Motor neuron (in vitro differentiated cells): ENCODE measurements at regions not wholly inside any gene's neighbourhood (a gene's known extent, or its start where the extent isn't known, plus 50 kb on each side); places are given as distances from the start of the nearest gene placed in this dataset.
A peak's percentile ranks its signal among the peaks of the same experiment; 100 is the strongest.

Experiments used
- ATAC-seq, 8 experiments: fragments of 200-7000 bp; cut with Tn5 transposase; replicated peaks in 6 of 8; 2 replicates each; pipeline ENCODE4 v1.8.0; 2021; ENCODE audit warnings: mild to moderate bottlenecking in 8 of 8, moderate library complexity in 8 of 8
- H3K27ac ChIP-seq, 2 donors: fragments of 250-450 bp; sonication (Bioruptor Pico); 2 replicates each; pipeline ENCODE4 v1.9.0; 2021; ENCODE audit warnings: antibody characterized with exemption in 2 of 2, mild to moderate bottlenecking in 2 of 2, moderate library complexity in 1 of 2
- H3K4me1 ChIP-seq, 2 donors: fragments of 250-450 bp; sonication (Bioruptor Pico); replicated peaks in 1 of 2; 2 replicates each; pipeline ENCODE4 v1.6.1; 2021; ENCODE audit warnings: antibody characterized with exemption in 2 of 2, mild to moderate bottlenecking in 2 of 2, moderate library complexity in 1 of 2
- H3K4me3 ChIP-seq, 5 donors: fragments of 250-450 bp; sonication (Bioruptor Pico); 2 replicates each; pipeline ENCODE4 v1.9.0; 2021; ENCODE audit warnings: antibody characterized with exemption in 5 of 5, mild to moderate bottlenecking in 5 of 5, moderate library complexity in 4 of 5
- WGBS, 10 experiments: fragments of 450-650 bp; shearing (Covaris generic); methylation state at CpG; one replicate each; pipeline ENCODE4 v1.0.0; 2022; 5-methylcytosine and 5-hydroxymethylcytosine counted together
- in situ Hi-C, 9 experiments: fragments of 400-800 bp; cut with MboI; loops; one replicate each; pipeline ENCODE4 v1.15.0; 2021; ENCODE audit warnings: low sequenced_read_pairs in 9 of 9, low pct_unique_long_range_greater_than_20kb in 2 of 9; ENCODE audit not compliant: unreplicated experiment in 9 of 9

DNA sequence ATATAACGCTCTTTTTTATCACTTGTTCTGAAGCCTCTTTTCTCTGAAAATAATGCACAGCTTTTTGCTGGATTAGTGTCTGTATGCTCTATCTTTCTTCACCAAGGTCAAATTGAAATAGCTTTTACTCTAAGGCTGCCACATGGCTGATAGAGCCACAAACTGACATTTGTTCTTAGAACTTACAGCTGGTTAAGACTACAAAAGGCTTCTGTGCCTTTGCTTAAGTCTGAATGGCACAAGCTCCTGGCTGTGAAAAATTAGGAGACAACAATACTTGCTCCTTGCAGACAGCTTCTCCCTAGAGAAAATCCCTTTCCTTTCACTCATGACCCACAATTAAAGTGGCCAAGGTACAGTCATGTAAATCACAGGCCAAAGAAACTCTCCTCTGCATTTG, 515.3 kb downstream of the DSC3 start:
- 0 to 80% (median 56%) methylated on average over 1 of the region's 1 CpG; no CpG with 5 or more reads in 1 of the 10 experiments for whole genome bisulfite sequencing, 10 experiments
- no peak overlapping the region for H3K27ac ChIP-seq
- H3K4me3 ChIP-seq: no peak overlapping the region
- in situ Hi-C loops: no loop called here
- ATAC-seq: peak in 4 of 8 experiments; percentile 25 to 33 (median 26)
- peaks cover 3 to 6% of the 10 kb centered on the region in 2 donors for H3K4me1 ChIP-seq

DNA sequence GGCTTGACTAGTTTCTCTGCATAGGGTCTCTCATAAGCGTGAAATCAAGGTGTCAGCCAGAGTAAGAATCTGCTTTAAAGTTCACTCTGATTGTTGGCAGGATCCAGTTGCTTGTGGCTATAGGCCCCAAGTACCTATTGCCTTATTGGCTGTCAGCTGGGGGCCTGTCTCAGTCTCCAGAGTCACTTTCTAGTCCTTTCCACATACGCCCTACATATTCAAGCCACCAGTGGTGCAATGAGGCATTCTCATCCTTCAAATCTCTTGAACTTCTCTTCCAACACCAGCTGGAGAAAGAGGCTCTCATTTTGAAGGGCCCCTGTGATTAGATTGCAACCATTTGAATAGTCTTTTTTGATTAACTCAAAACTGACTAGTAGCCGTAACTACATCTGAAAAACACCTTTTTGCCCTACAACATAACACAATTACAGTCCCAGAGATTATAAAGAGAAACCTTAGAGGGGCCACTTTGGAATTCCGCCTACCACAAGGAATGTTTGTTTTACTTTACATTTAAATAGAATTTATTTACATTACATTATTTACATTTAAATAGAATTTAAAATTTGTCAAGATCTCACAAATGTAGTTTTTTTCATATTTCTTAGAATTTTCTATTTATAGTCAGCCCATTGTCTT, 520.1 kb downstream of the DSC3 start:
- no peak for ATAC-seq
- Histone ChIP-seq H3K27ac (no peak overlapping the region), H3K4me3 (no peak overlapping the region), H3K4me1 (peaks cover 3 to 6% of the 10 kb centered on the region in 2 donors)
- whole genome bisulfite sequencing, 10 experiments: 0 to 100% (median 87%) methylated on average over 2 to 4 of the region's 4 CpGs; no CpG with 5 or more reads in 1 of the 10 experiments
- in situ Hi-C loops: no loop called here

DNA sequence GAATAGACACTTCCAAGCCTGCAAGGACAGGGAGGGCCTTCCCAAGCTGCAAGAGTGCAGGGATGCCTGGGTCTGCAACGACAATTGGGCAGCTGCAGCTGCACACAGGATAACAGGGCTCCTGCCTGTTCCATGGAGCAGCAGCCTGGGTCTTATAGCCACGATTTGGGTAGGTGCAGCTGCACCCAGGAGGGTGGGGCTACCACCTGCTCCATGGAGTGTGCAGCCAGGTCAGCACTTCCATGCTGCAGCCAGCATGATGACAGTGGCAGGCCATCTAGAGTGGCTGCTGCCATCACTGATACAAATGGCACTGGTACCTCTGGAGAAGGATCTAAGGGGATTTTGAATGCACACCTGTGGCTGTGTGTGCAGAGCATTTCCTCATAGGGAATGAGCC, 528.5 kb downstream of the DSC3 start:
- no peak for ATAC-seq
- 33 to 63% methylated on average over 1 to 2 of the region's 2 CpGs; no CpG with 5 or more reads in 8 of the 10 experiments for WGBS, 10 experiments
- in situ Hi-C loops: no loop called here

GRCh38 chr18:30512872-30513271, 529.7 kb downstream of the DSC3 start:
- no peak for ATAC-seq
- WGBS, 10 experiments: 0 to 100% (median 83%) methylated on average over 1 to 2 of the region's 4 CpGs; no CpG with 5 or more reads in 5 of the 10 experiments
- in situ Hi-C loops: no loop called here
- Histone ChIP-seq H3K4me3 (no peak overlapping the region), H3K4me1 (no peaks in the 10 kb centered on the region), H3K27ac (no peak overlapping the region)

More for the DNA sequence above, 528.5 kb downstream of the DSC3 start:
- Histone ChIP-seq H3K4me1 (no peaks in the 10 kb centered on the region), H3K4me3 (no peak overlapping the region), H3K27ac (no peak overlapping the region)

- no peak overlapping the region for H3K27ac ChIP-seq
- in situ Hi-C loops: no loop called here
- 0 to 100% (median 69%) methylated on average over 1 to 2 of the region's 2 CpGs; no CpG with 5 or more reads in 1 of the 10 experiments for WGBS, 10 experiments
- H3K4me1 ChIP-seq: no peaks in the 10 kb centered on the region
- H3K4me3 ChIP-seq: no peak overlapping the region
- ATAC-seq: no peak
Measured at GRCh38 chr18:30510882-30511281, 531.7 kb downstream of the DSC3 start.

DNA sequence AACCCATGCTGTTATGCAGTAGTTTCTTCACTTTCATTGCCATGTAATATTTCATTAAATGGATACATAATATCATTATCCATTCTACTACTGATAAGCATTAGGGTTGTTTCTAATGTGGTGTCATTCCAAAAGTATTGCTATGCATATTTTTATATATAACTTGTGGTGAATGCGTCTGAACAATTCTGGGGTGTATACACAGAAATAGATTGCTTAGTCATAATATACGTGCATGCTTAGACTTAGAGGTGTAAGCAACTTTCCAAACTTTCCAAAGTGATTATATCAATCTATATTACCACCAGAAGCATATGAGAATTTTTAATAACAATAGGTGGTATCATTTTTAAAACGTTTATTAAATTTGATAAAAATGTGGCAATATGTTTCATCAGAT, 540.9 kb downstream of the DSC3 start:
- ATAC-seq: no peak
- H3K4me3 ChIP-seq: no peak overlapping the region
- in situ Hi-C loops: no loop called here
- H3K27ac ChIP-seq: no peak overlapping the region
- H3K4me1 ChIP-seq: no peaks in the 10 kb centered on the region
- WGBS, 10 experiments: 0 to 86% (median 41%) methylated on average over 1 to 3 of the region's 3 CpGs

GRCh38 chr18:30500240-30500945, 542.1 kb downstream of the DSC3 start:
- Histone ChIP-seq H3K4me1 (no peaks in the 10 kb centered on the region), H3K4me3 (no peak overlapping the region), H3K27ac (no peak overlapping the region)
- WGBS, 10 experiments: 9 to 100% (median 93%) methylated on average over 1 to 4 of the region's 4 CpGs
- in situ Hi-C loops: no loop called here
- no peak for ATAC-seq

GRCh38 chr18:30499721-30500120, 542.8 kb downstream of the DSC3 start:
- 0 to 100% (median 78%) methylated on average over 1 to 2 of the region's 2 CpGs for WGBS, 10 experiments
- no peak for ATAC-seq
- H3K4me1 ChIP-seq: no peaks in the 10 kb centered on the region
- H3K27ac ChIP-seq: no peak overlapping the region
- in situ Hi-C loops: no loop called here
- H3K4me3 ChIP-seq: no peak overlapping the region

GRCh38 chr18:30492552-30493129, 549.9 kb downstream of the DSC3 start:
- H3K27ac ChIP-seq: no peak overlapping the region
- no peaks in the 10 kb centered on the region for H3K4me1 ChIP-seq
- in situ Hi-C loops: no loop called here
- H3K4me3 ChIP-seq: no peak overlapping the region
- no peak for ATAC-seq
- WGBS, 10 experiments: 0 to 100% (median 80%) methylated on average over 1 to 3 of the region's 4 CpGs

- H3K4me1 ChIP-seq: no peaks in the 10 kb centered on the region
- no peak for ATAC-seq
- WGBS, 10 experiments: 0 to 100% (median 60%) methylated on average over 1 to 3 of the region's 3 CpGs
- H3K27ac ChIP-seq: no peak overlapping the region
- no peak overlapping the region for H3K4me3 ChIP-seq
- in situ Hi-C loops: no loop called here
Measured at GRCh38 chr18:30491815-30492551, 550.6 kb downstream of the DSC3 start.

DNA sequence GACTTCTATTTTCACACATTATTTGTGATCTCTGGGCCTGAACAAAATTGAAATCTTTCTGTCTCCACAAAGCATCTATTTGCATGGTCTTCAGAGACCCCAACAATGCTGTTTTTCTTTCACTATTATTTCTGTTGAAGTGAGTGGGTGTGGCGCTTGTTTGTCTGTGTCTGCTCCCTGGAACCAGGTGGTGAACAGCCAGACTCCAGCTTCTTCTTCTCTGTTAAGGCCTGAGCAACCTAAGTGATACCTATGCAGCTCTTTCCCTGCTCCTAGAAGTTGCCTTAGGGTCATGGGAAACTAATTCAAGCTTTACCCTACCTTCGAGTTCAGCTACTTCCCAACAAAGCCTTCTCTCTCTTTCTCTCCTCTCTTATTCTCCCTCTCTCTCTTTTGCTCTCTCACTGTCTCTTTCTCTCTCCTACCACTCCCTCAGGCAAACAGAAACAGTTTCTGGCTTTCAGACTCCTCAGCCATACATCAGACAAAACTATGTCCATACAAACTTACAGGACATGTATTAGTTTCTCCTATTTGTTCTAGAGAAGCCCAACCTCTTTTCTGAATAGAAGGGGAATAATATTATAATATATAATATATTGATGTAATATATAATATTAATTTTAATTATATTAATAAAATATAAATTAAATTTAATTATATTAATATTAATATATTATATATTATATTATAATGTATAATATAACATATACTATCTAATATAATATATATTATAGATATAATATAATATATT, 552.5 kb downstream of the DSC3 start:
- Histone ChIP-seq H3K27ac (no peak overlapping the region), H3K4me1 (no peaks in the 10 kb centered on the region), H3K4me3 (no peak overlapping the region)
- no peak for ATAC-seq
- in situ Hi-C loops: no loop called here
- whole genome bisulfite sequencing, 10 experiments: 7 to 100% (median 78%) methylated on average over 1 to 2 of the region's 2 CpGs; no CpG with 5 or more reads in 1 of the 10 experiments

- in situ Hi-C loops: no loop called here
- Histone ChIP-seq H3K4me3 (no peak overlapping the region), H3K4me1 (no peaks in the 10 kb centered on the region), H3K27ac (no peak overlapping the region)
- WGBS, 10 experiments: 4 to 100% (median 51%) methylated on average over 1 to 2 of the region's 2 CpGs; no CpG with 5 or more reads in 1 of the 10 experiments
- no peak for ATAC-seq
Measured at GRCh38 chr18:30487962-30488361, 554.6 kb downstream of the DSC3 start.
